ENCODE measurements at regions not wholly inside any gene's neighbourhood (a gene's known extent, or its start where the extent isn't known, plus 50 kb on each side); places are given as distances from the start of the nearest gene placed in this dataset.

- DNase-seq (ENCODE audit: low spot score), result no peak
These were observed 78.0 kb upstream of the TNFSF18 start for GRCh38 chr1:173128742-173129141.

GRCh38 chr1:173127369-173128307 is 76.9 kb upstream of the TNFSF18 start:
- no peak for DNase-seq (ENCODE audit: low spot score)

GRCh38 chr1:173126421-173126820 is 75.7 kb upstream of the TNFSF18 start:
- DNase-seq (ENCODE audit: low spot score), result no peak

- peak; percentile 31 for DNase-seq (ENCODE audit: low spot score)
These were observed 72.5 kb upstream of the TNFSF18 start for GRCh38 chr1:173122958-173123852.

- DNase-seq (ENCODE audit: low spot score), result no peak
These were observed 71.7 kb upstream of the TNFSF18 start for GRCh38 chr1:173122344-173122935.

- no peak for DNase-seq (ENCODE audit: low spot score)
These were observed 67.7 kb upstream of the TNFSF18 start for GRCh38 chr1:173118404-173118803.

- DNase-seq (ENCODE audit: low spot score), result no peak
These were observed 67.0 kb upstream of the TNFSF18 start for GRCh38 chr1:173117761-173118160.

GRCh38 chr1:173117108-173117633 is 66.4 kb upstream of the TNFSF18 start:
- DNase-seq (ENCODE audit: low spot score), result no peak

GRCh38 chr1:173114346-173114745 is 63.6 kb upstream of the TNFSF18 start:
- no peak for DNase-seq (ENCODE audit: low spot score)

GRCh38 chr1:173113015-173113741 is 62.4 kb upstream of the TNFSF18 start:
- no peak for DNase-seq (ENCODE audit: low spot score)

GRCh38 chr1:173112129-173112528 is 61.4 kb upstream of the TNFSF18 start:
- DNase-seq (ENCODE audit: low spot score), result no peak

GRCh38 chr1:173107696-173108095 is 57.0 kb upstream of the TNFSF18 start:
- no peak for DNase-seq (ENCODE audit: low spot score)

GRCh38 chr1:173103006-173103405 is 52.3 kb upstream of the TNFSF18 start:
- DNase-seq (ENCODE audit: low spot score), result no peak

- DNase-seq (ENCODE audit: low spot score), result no peak
These were observed 50.8 kb upstream of the TNFSF18 start for GRCh38 chr1:173101589-173101988.

- DNase-seq (ENCODE audit: low spot score), result no peak
These were observed 49.9 kb upstream of the TNFSF18 start for GRCh38 chr1:173100476-173101107.

Data from iPS-NIHi11 (cell line).